HCT116 (cell line): ENCODE measurements at regions not wholly inside any gene's neighbourhood (a gene's known extent, or its start where the extent isn't known, plus 50 kb on each side); places are given as distances from the start of the nearest gene placed in this dataset.

Source experiments
- CEBPB ChIP-seq: IDR thresholded peaks from 2 replicates; pipeline ENCODE4 v1.6.1; 2012; ENCODE audit warnings: low read depth
- EZH2 ChIP-seq: fragments of 200-600 bp; sonication (generic); IDR thresholded peaks from 2 replicates; pipeline ENCODE4 v1.6.1; 2017; ENCODE audit warnings: antibody characterized with exemption, mixed run types
- POLR2A ChIP-seq: IDR thresholded peaks from 2 replicates; pipeline ENCODE4 v1.7.0; 2011; ENCODE audit warnings: borderline replicate concordance; ENCODE audit not compliant: insufficient read depth, insufficient read length; ENCODE audit errors: extremely low read depth
- POLR2AphosphoS5 ChIP-seq: IDR thresholded peaks from 2 replicates; pipeline ENCODE4 v1.6.1; 2011; ENCODE audit warnings: mild to moderate bottlenecking, low read depth, low read length, moderate library complexity
- YY1 ChIP-seq: IDR thresholded peaks from 2 replicates; pipeline ENCODE4 v1.6.1; 2011; ENCODE audit warnings: low read length, low read depth, moderate library complexity, mild to moderate bottlenecking; ENCODE audit not compliant: insufficient replicate concordance; ENCODE audit errors: extremely low read depth
- TF ChIP-seq, protein P1 (sequence below), 3 experiments: fragments of 200-600 bp in 1 of 3; sonication (generic) in 1 of 3; IDR thresholded peaks in 2 of 3; conservative IDR thresholded peaks in 1 of 3; 2 replicates each; pipeline ENCODE4 v1.5.1; 2012 to 2017; ENCODE audit warnings: low read depth in 2 of 3, low read length in 2 of 3, antibody characterized with exemption in 1 of 3, borderline replicate concordance in 1 of 3, control low read depth in 1 of 3, mild to moderate bottlenecking in 1 of 3, mixed read lengths in 1 of 3, mixed run types in 1 of 3, moderate library complexity in 1 of 3; ENCODE audit not compliant: insufficient read depth in 1 of 3

DNA sequence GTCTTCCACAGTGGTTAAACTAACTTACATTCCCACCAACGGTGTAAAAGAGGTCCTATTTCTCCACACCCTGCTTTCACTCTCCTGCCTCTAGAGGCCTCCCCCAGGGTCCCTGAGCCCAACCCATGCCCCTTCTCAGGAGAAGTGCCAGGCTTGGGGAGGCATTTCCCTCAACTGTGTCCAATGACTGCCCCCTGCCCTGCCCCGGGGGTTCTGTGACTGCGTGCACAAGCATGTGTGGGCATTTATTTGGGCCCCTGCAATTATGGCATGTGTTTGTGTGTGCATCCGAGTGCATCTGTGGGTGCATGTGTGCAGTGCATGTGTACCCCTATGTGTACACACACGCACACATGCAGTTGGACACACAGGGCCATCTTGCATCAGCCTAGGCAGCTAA is 57.3 kb downstream of the INHBB start:
- TF ChIP-seq EZH2, result no peak
- TF ChIP-seq, protein P1, sequence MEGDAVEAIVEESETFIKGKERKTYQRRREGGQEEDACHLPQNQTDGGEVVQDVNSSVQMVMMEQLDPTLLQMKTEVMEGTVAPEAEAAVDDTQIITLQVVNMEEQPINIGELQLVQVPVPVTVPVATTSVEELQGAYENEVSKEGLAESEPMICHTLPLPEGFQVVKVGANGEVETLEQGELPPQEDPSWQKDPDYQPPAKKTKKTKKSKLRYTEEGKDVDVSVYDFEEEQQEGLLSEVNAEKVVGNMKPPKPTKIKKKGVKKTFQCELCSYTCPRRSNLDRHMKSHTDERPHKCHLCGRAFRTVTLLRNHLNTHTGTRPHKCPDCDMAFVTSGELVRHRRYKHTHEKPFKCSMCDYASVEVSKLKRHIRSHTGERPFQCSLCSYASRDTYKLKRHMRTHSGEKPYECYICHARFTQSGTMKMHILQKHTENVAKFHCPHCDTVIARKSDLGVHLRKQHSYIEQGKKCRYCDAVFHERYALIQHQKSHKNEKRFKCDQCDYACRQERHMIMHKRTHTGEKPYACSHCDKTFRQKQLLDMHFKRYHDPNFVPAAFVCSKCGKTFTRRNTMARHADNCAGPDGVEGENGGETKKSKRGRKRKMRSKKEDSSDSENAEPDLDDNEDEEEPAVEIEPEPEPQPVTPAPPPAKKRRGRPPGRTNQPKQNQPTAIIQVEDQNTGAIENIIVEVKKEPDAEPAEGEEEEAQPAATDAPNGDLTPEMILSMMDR (IDR thresholded peaks at IDR 0.05 in 2 of 3, conservative IDR thresholded peaks at IDR 0.05 in 1 of 3; ENCODE audit: borderline replicate concordance in 1 of 3, insufficient read depth in 1 of 3, low read depth in 2 of 3, low read length in 2 of 3), result no peak
- TF ChIP-seq POLR2A, result no peak
- TF ChIP-seq CEBPB, result no peak
- no peak for TF ChIP-seq POLR2AphosphoS5
- no peak for TF ChIP-seq YY1
